ENCODE measurements at regions not wholly inside any gene's neighbourhood (a gene's known extent, or its start where the extent isn't known, plus 50 kb on each side); places are given as distances from the start of the nearest gene placed in this dataset.

GRCh38 chr4:20580907-20581306 is 119.4 kb upstream of the PACRGL start:
- Mint-ChIP-seq H3K9me3 (peaks cover 0 to 4% of the 10 kb centered on the region in 2 donors), H3K4me1 (ENCODE audit: low read depth) (no peaks in the 10 kb centered on the region), H3K27me3 (ENCODE audit: low read depth) (no peaks in the 10 kb centered on the region), H3K36me3 (ENCODE audit: insufficient read depth in 2 of 2) (no peaks in the 10 kb centered on the region), H3K4me3 (no peak overlapping the region), H3K27ac (no peak overlapping the region)
- ATAC-seq (replicated peaks in 1 of 2) (no peak), DNase-seq (no peak)

GRCh38 chr4:20589436-20589835 is 110.8 kb upstream of the PACRGL start:
- Mint-ChIP-seq H3K9me3 (no peaks in the 10 kb centered on the region), H3K36me3 (ENCODE audit: insufficient read depth in 2 of 2) (no peaks in the 10 kb centered on the region), H3K4me3 (no peak overlapping the region), H3K4me1 (ENCODE audit: low read depth) (no peaks in the 10 kb centered on the region), H3K27ac (no peak overlapping the region), H3K27me3 (ENCODE audit: low read depth) (no peaks in the 10 kb centered on the region)
- no peak for ATAC-seq (replicated peaks in 1 of 2)
- DNase-seq: no peak

GRCh38 chr4:20590849-20591248 is 109.4 kb upstream of the PACRGL start:
- no peaks in the 10 kb centered on the region for H3K4me1 Mint-ChIP-seq (ENCODE audit: low read depth)
- H3K27ac Mint-ChIP-seq: no peak overlapping the region
- no peak overlapping the region for H3K4me3 Mint-ChIP-seq
- no peaks in the 10 kb centered on the region for H3K27me3 Mint-ChIP-seq (ENCODE audit: low read depth)
- DNase-seq: no peak
- no peak for ATAC-seq (replicated peaks in 1 of 2)
- no peaks in the 10 kb centered on the region for H3K36me3 Mint-ChIP-seq (ENCODE audit: insufficient read depth in 2 of 2)
- no peaks in the 10 kb centered on the region for H3K9me3 Mint-ChIP-seq

- H3K4me3 Mint-ChIP-seq: no peak overlapping the region
- no peak overlapping the region for H3K27ac Mint-ChIP-seq
- no peaks in the 10 kb centered on the region for H3K4me1 Mint-ChIP-seq (ENCODE audit: low read depth)
- H3K9me3 Mint-ChIP-seq: no peaks in the 10 kb centered on the region
- no peaks in the 10 kb centered on the region for H3K36me3 Mint-ChIP-seq (ENCODE audit: insufficient read depth in 2 of 2)
- ATAC-seq (replicated peaks in 1 of 2): no peak
- H3K27me3 Mint-ChIP-seq (ENCODE audit: low read depth): no peaks in the 10 kb centered on the region
- no peak for DNase-seq
These were observed 108.7 kb upstream of the PACRGL start for GRCh38 chr4:20591571-20591970.

- ATAC-seq (replicated peaks in 1 of 2): no peak
- Mint-ChIP-seq H3K4me3 (no peak overlapping the region), H3K9me3 (no peaks in the 10 kb centered on the region), H3K27ac (no peak overlapping the region), H3K27me3 (ENCODE audit: low read depth) (no peaks in the 10 kb centered on the region), H3K4me1 (ENCODE audit: low read depth) (no peaks in the 10 kb centered on the region), H3K36me3 (ENCODE audit: insufficient read depth in 2 of 2) (no peaks in the 10 kb centered on the region)
- no peak for DNase-seq
These were observed 108.2 kb upstream of the PACRGL start for GRCh38 chr4:20592013-20592412.

- H3K4me3 Mint-ChIP-seq: no peak overlapping the region
- no peak for ATAC-seq (replicated peaks in 1 of 2)
- no peaks in the 10 kb centered on the region for H3K27me3 Mint-ChIP-seq (ENCODE audit: low read depth)
- no peak overlapping the region for H3K27ac Mint-ChIP-seq
- H3K9me3 Mint-ChIP-seq: no peaks in the 10 kb centered on the region
- H3K36me3 Mint-ChIP-seq (ENCODE audit: insufficient read depth in 2 of 2): no peaks in the 10 kb centered on the region
- no peaks in the 10 kb centered on the region for H3K4me1 Mint-ChIP-seq (ENCODE audit: low read depth)
- no peak for DNase-seq
These were observed 107.6 kb upstream of the PACRGL start for GRCh38 chr4:20592663-20593062.

GRCh38 chr4:20598626-20599025 is 101.6 kb upstream of the PACRGL start:
- H3K27me3 Mint-ChIP-seq (ENCODE audit: low read depth): no peaks in the 10 kb centered on the region
- H3K36me3 Mint-ChIP-seq (ENCODE audit: insufficient read depth in 2 of 2): no peaks in the 10 kb centered on the region
- H3K4me3 Mint-ChIP-seq: no peak overlapping the region
- no peak for DNase-seq
- H3K27ac Mint-ChIP-seq: no peak overlapping the region
- ATAC-seq (replicated peaks in 1 of 2): no peak
- no peaks in the 10 kb centered on the region for H3K4me1 Mint-ChIP-seq (ENCODE audit: low read depth)
- H3K9me3 Mint-ChIP-seq: no peaks in the 10 kb centered on the region

GRCh38 chr4:20603671-20604313 is 96.5 kb upstream of the PACRGL start:
- Mint-ChIP-seq H3K27ac (no peak overlapping the region), H3K9me3 (no peaks in the 10 kb centered on the region)
- DNase-seq: no peak

GRCh38 chr4:20612313-20612712 is 87.9 kb upstream of the PACRGL start:
- Mint-ChIP-seq H3K4me3 (no peak overlapping the region), H3K27me3 (ENCODE audit: low read depth) (no peaks in the 10 kb centered on the region), H3K9me3 (no peaks in the 10 kb centered on the region), H3K27ac (no peak overlapping the region), H3K36me3 (ENCODE audit: insufficient read depth in 2 of 2) (no peaks in the 10 kb centered on the region), H3K4me1 (ENCODE audit: low read depth) (no peaks in the 10 kb centered on the region)
- DNase-seq (no peak), ATAC-seq (replicated peaks in 1 of 2) (no peak)

More at GRCh38 chr4:20603671-20604313, 96.5 kb upstream of the PACRGL start:
- Mint-ChIP-seq H3K36me3 (ENCODE audit: insufficient read depth in 2 of 2) (no peaks in the 10 kb centered on the region), H3K4me1 (ENCODE audit: low read depth) (no peaks in the 10 kb centered on the region), H3K4me3 (no peak overlapping the region), H3K27me3 (ENCODE audit: low read depth) (no peaks in the 10 kb centered on the region)
- no peak for ATAC-seq (replicated peaks in 1 of 2)

GRCh38 chr4:20614816-20615215 is 85.4 kb upstream of the PACRGL start:
- no peaks in the 10 kb centered on the region for H3K36me3 Mint-ChIP-seq (ENCODE audit: insufficient read depth in 2 of 2)
- no peak overlapping the region for H3K4me3 Mint-ChIP-seq
- DNase-seq (no peak), ATAC-seq (replicated peaks in 1 of 2) (no peak)
- no peaks in the 10 kb centered on the region for H3K27me3 Mint-ChIP-seq (ENCODE audit: low read depth)
- no peak overlapping the region for H3K27ac Mint-ChIP-seq
- no peaks in the 10 kb centered on the region for H3K4me1 Mint-ChIP-seq (ENCODE audit: low read depth)
- no peaks in the 10 kb centered on the region for H3K9me3 Mint-ChIP-seq

- no peak for DNase-seq
- Mint-ChIP-seq H3K36me3 (ENCODE audit: insufficient read depth in 2 of 2) (no peaks in the 10 kb centered on the region), H3K9me3 (no peaks in the 10 kb centered on the region), H3K4me3 (no peak overlapping the region), H3K27ac (no peak overlapping the region), H3K4me1 (ENCODE audit: low read depth) (no peaks in the 10 kb centered on the region), H3K27me3 (ENCODE audit: low read depth) (no peaks in the 10 kb centered on the region)
- no peak for ATAC-seq (replicated peaks in 1 of 2)
These were observed 84.6 kb upstream of the PACRGL start for GRCh38 chr4:20615486-20616260.

GRCh38 chr4:20616313-20616712 is 83.9 kb upstream of the PACRGL start:
- no peaks in the 10 kb centered on the region for H3K9me3 Mint-ChIP-seq
- H3K27me3 Mint-ChIP-seq (ENCODE audit: low read depth): no peaks in the 10 kb centered on the region
- ATAC-seq (replicated peaks in 1 of 2) (no peak), DNase-seq (no peak)
- no peaks in the 10 kb centered on the region for H3K36me3 Mint-ChIP-seq (ENCODE audit: insufficient read depth in 2 of 2)
- H3K27ac Mint-ChIP-seq: no peak overlapping the region
- H3K4me1 Mint-ChIP-seq (ENCODE audit: low read depth): no peaks in the 10 kb centered on the region
- no peak overlapping the region for H3K4me3 Mint-ChIP-seq

GRCh38 chr4:20616848-20617247 is 83.4 kb upstream of the PACRGL start:
- ATAC-seq (replicated peaks in 1 of 2) (no peak), DNase-seq (no peak)
- Mint-ChIP-seq H3K27ac (no peak overlapping the region), H3K4me1 (ENCODE audit: low read depth) (no peaks in the 10 kb centered on the region), H3K36me3 (ENCODE audit: insufficient read depth in 2 of 2) (no peaks in the 10 kb centered on the region), H3K27me3 (ENCODE audit: low read depth) (no peaks in the 10 kb centered on the region), H3K4me3 (no peak overlapping the region), H3K9me3 (no peaks in the 10 kb centered on the region)

All from activated T-cell treated with anti-CD3 and anti-CD28 coated beads, Interleukin-2, amount 50 U/mL, for 72 hours (primary cell).